ENCODE measurements at regions not wholly inside any gene's neighbourhood (a gene's known extent, or its start where the extent isn't known, plus 50 kb on each side); places are given as distances from the start of the nearest gene placed in this dataset.
A peak's percentile ranks its signal among the peaks of the same experiment; 100 is the strongest.
"Not testable (repeated sequence)": the region's sequence is repeated elsewhere in the genome, so short reads cannot be mapped to it uniquely, and the experiment has no call there.

- in situ Hi-C loops (cut with MboI; ENCODE audit: low pct_unique_long_range_greater_than_20kb, low sequenced_read_pairs, unreplicated experiment); DNase-seq (ENCODE audit: low spot score): not testable (repeated sequence)
Measured at GRCh38 chr5:34223158-34223557, 180.1 kb upstream of the C1QTNF3 start.

GRCh38 chr5:34230402-34230801, 187.4 kb upstream of the C1QTNF3 start:
- DNase-seq (ENCODE audit: low spot score); in situ Hi-C loops (cut with MboI; ENCODE audit: low pct_unique_long_range_greater_than_20kb, low sequenced_read_pairs, unreplicated experiment): not testable (repeated sequence)

GRCh38 chr5:34243802-34244201, 200.8 kb upstream of the C1QTNF3 start:
- DNase-seq (ENCODE audit: low spot score); in situ Hi-C loops (cut with MboI; ENCODE audit: low pct_unique_long_range_greater_than_20kb, low sequenced_read_pairs, unreplicated experiment): not testable (repeated sequence)

GRCh38 chr5:34244281-34245031, 201.4 kb upstream of the C1QTNF3 start:
- in situ Hi-C loops (cut with MboI; ENCODE audit: low pct_unique_long_range_greater_than_20kb, low sequenced_read_pairs, unreplicated experiment); DNase-seq (ENCODE audit: low spot score): not testable (repeated sequence)
- peak; percentile 12 for TF ChIP-seq CTCF (IDR thresholded peaks at IDR 0.05; ENCODE audit: extremely low read depth, insufficient read depth, missing control alignments)

- in situ Hi-C loops (cut with MboI; ENCODE audit: low pct_unique_long_range_greater_than_20kb, low sequenced_read_pairs, unreplicated experiment); DNase-seq (ENCODE audit: low spot score): not testable (repeated sequence)
Measured at GRCh38 chr5:34245032-34245394, 202.0 kb upstream of the C1QTNF3 start.

GRCh38 chr5:34245813-34246212, 202.8 kb upstream of the C1QTNF3 start:
- DNase-seq (ENCODE audit: low spot score); in situ Hi-C loops (cut with MboI; ENCODE audit: low pct_unique_long_range_greater_than_20kb, low sequenced_read_pairs, unreplicated experiment): not testable (repeated sequence)

GRCh38 chr5:34258598-34258997, 215.6 kb upstream of the C1QTNF3 start:
- DNase-seq (ENCODE audit: low spot score); in situ Hi-C loops (cut with MboI; ENCODE audit: low pct_unique_long_range_greater_than_20kb, low sequenced_read_pairs, unreplicated experiment): not testable (repeated sequence)

GRCh38 chr5:34261020-34261419, 218.0 kb upstream of the C1QTNF3 start:
- in situ Hi-C loops (cut with MboI; ENCODE audit: low pct_unique_long_range_greater_than_20kb, low sequenced_read_pairs, unreplicated experiment); DNase-seq (ENCODE audit: low spot score): not testable (repeated sequence)

GRCh38 chr5:34266151-34266550, 223.1 kb upstream of the C1QTNF3 start:
- in situ Hi-C loops (cut with MboI; ENCODE audit: low pct_unique_long_range_greater_than_20kb, low sequenced_read_pairs, unreplicated experiment), result not testable (repeated sequence)

GRCh38 chr5:34296759-34297158, 253.7 kb upstream of the C1QTNF3 start:
- in situ Hi-C loops (cut with MboI; ENCODE audit: low pct_unique_long_range_greater_than_20kb, low sequenced_read_pairs, unreplicated experiment); DNase-seq (ENCODE audit: low spot score): not testable (repeated sequence)

More at GRCh38 chr5:34266151-34266550, 223.1 kb upstream of the C1QTNF3 start:
- DNase-seq (ENCODE audit: low spot score), result not testable (repeated sequence)

- in situ Hi-C loops (cut with MboI; ENCODE audit: low pct_unique_long_range_greater_than_20kb, low sequenced_read_pairs, unreplicated experiment); DNase-seq (ENCODE audit: low spot score): not testable (repeated sequence)
Measured at GRCh38 chr5:34329201-34329600, 286.2 kb upstream of the C1QTNF3 start.

- DNase-seq (ENCODE audit: low spot score); in situ Hi-C loops (cut with MboI; ENCODE audit: low pct_unique_long_range_greater_than_20kb, low sequenced_read_pairs, unreplicated experiment): not testable (repeated sequence)
Measured at GRCh38 chr5:34329611-34330108, 286.6 kb upstream of the C1QTNF3 start.

GRCh38 chr5:34331928-34332454, 289.0 kb upstream of the C1QTNF3 start:
- in situ Hi-C loops (cut with MboI; ENCODE audit: low pct_unique_long_range_greater_than_20kb, low sequenced_read_pairs, unreplicated experiment); DNase-seq (ENCODE audit: low spot score): not testable (repeated sequence)

- in situ Hi-C loops (cut with MboI; ENCODE audit: low pct_unique_long_range_greater_than_20kb, low sequenced_read_pairs, unreplicated experiment); DNase-seq (ENCODE audit: low spot score): not testable (repeated sequence)
Measured at GRCh38 chr5:34339408-34340001, 296.5 kb upstream of the C1QTNF3 start.

- DNase-seq (ENCODE audit: low spot score); in situ Hi-C loops (cut with MboI; ENCODE audit: low pct_unique_long_range_greater_than_20kb, low sequenced_read_pairs, unreplicated experiment): not testable (repeated sequence)
Measured at GRCh38 chr5:34354440-34354839, 301.7 kb upstream of the RAI14 start.

- in situ Hi-C loops (cut with MboI; ENCODE audit: low pct_unique_long_range_greater_than_20kb, low sequenced_read_pairs, unreplicated experiment); DNase-seq (ENCODE audit: low spot score): not testable (repeated sequence)
Measured at GRCh38 chr5:34371417-34371816, 284.7 kb upstream of the RAI14 start.

GRCh38 chr5:34371817-34372216, 284.3 kb upstream of the RAI14 start:
- in situ Hi-C loops (cut with MboI; ENCODE audit: low pct_unique_long_range_greater_than_20kb, low sequenced_read_pairs, unreplicated experiment); DNase-seq (ENCODE audit: low spot score): not testable (repeated sequence)
